HEK293 (cell line): ENCODE measurements at regions not wholly inside any gene's neighbourhood (a gene's known extent, or its start where the extent isn't known, plus 50 kb on each side); places are given as distances from the start of the nearest gene placed in this dataset.

Experiments used
- KLF10 ChIP-seq: fragments of 450-650 bp; IDR thresholded peaks from 2 replicates; pipeline ENCODE4 v1.5.1; 2018; ENCODE audit warnings: missing biosample characterization, mild to moderate bottlenecking, missing genetic modification characterization
- KLF16 ChIP-seq: fragments of 450-650 bp; formaldehyde crosslinking; IDR thresholded peaks from 2 replicates; pipeline ENCODE4 v1.5.1; 2017; ENCODE audit warnings: missing biosample characterization, missing genetic modification characterization
- REPIN1 ChIP-seq: fragments of 450-650 bp; formaldehyde crosslinking; IDR thresholded peaks from 2 replicates; pipeline ENCODE4 v1.5.1; 2017; ENCODE audit warnings: missing biosample characterization, missing genetic modification characterization, low read depth
- SETDB1 ChIP-seq: IDR thresholded peaks from one replicate; pipeline ENCODE4 v1.6.1; 2017; ENCODE audit warnings: mild to moderate bottlenecking, low read length, moderate library complexity, mixed read lengths; ENCODE audit not compliant: insufficient read length
- ZBTB7A ChIP-seq: fragments of 450-650 bp; formaldehyde crosslinking; IDR thresholded peaks from 2 replicates; pipeline ENCODE4 v1.5.1; 2016; ENCODE audit warnings: low read depth, missing biosample characterization, missing genetic modification characterization
- ZNF146 ChIP-seq: fragments of 450-650 bp; formaldehyde crosslinking; IDR thresholded peaks from 2 replicates; pipeline ENCODE4 v1.5.1; 2016; ENCODE audit warnings: missing biosample characterization, missing genetic modification characterization
- ZNF16 ChIP-seq: fragments of 450-650 bp; formaldehyde crosslinking; IDR thresholded peaks from 2 replicates; pipeline ENCODE4 v1.5.1; 2016; ENCODE audit warnings: low read depth, missing biosample characterization, missing genetic modification characterization
- ZNF335 ChIP-seq: fragments of 450-650 bp; formaldehyde crosslinking; conservative IDR thresholded peaks from 2 replicates; pipeline ENCODE4 v1.5.1; 2016; ENCODE audit warnings: missing biosample characterization, missing genetic modification characterization
- ZNF624 ChIP-seq: fragments of 450-650 bp; formaldehyde crosslinking; IDR thresholded peaks from 2 replicates; pipeline ENCODE4 v1.5.1; 2017; ENCODE audit warnings: missing biosample characterization, missing genetic modification characterization
- ZNF843 ChIP-seq: fragments of 450-650 bp; formaldehyde crosslinking; IDR thresholded peaks from 2 replicates; pipeline ENCODE4 v1.5.1; 2016; ENCODE audit warnings: missing biosample characterization, missing genetic modification characterization
- TF ChIP-seq, protein P1 (sequence below): fragments of 450-650 bp; formaldehyde crosslinking; IDR thresholded peaks from 2 replicates; pipeline ENCODE4 v1.5.1; 2016; ENCODE audit warnings: missing biosample characterization, missing genetic modification characterization
- TF ChIP-seq, protein P2 (sequence below): fragments of 450-650 bp; formaldehyde crosslinking; IDR thresholded peaks from 2 replicates; pipeline ENCODE4 v1.5.1; 2016; ENCODE audit warnings: missing biosample characterization, missing genetic modification characterization

DNA sequence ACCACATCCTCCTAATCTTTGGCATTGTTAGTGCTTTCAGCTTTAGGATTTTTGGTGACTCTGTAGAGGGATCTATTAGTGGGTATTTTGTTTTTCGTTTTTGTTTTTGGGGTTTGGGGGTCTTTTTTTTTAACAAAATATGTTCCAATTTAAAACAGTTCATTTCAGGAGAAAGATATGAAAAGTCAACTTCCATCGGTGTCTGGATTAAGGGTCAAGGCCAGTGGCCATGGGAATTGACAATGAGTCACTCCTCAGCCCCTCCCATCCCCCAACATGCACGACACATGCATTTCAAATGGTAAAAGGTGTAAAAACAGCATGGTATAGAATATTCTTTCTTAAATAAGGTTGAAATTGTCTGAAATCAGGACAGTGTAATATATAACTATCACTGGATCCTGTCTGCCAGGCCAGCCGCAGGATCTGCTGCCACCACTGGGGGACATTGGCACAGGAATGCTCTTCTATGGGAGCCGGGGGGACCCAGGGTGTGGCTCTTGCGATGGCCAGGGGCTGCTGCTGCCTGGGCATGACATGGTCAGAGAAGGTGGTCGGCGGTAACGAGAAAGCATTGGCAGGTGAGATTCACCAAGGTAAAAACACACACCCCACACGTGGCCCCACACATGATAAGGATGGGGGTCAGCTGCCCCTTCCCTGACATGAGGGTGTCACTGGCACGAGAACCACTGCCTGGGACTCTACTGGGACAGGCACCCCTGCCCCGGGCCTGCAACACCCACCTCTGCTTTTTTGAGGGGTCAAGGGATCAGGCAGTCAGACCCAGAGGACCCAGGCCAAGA, 126.2 kb upstream of the KCTD7 start:
- TF ChIP-seq KLF16 (tag by site-specific recombination) (no peak), ZNF146 (tag by site-specific recombination) (no peak), KLF10 (tag by site-specific recombination) (no peak), REPIN1 (no peak), ZNF16 (tag by site-specific recombination) (no peak), ZBTB7A (no peak), ZNF843 (tag by site-specific recombination) (no peak), ZNF335 (tag by site-specific recombination) (no peak), SETDB1 (no peak), ZNF624 (no peak)
- TF ChIP-seq, protein P1, sequence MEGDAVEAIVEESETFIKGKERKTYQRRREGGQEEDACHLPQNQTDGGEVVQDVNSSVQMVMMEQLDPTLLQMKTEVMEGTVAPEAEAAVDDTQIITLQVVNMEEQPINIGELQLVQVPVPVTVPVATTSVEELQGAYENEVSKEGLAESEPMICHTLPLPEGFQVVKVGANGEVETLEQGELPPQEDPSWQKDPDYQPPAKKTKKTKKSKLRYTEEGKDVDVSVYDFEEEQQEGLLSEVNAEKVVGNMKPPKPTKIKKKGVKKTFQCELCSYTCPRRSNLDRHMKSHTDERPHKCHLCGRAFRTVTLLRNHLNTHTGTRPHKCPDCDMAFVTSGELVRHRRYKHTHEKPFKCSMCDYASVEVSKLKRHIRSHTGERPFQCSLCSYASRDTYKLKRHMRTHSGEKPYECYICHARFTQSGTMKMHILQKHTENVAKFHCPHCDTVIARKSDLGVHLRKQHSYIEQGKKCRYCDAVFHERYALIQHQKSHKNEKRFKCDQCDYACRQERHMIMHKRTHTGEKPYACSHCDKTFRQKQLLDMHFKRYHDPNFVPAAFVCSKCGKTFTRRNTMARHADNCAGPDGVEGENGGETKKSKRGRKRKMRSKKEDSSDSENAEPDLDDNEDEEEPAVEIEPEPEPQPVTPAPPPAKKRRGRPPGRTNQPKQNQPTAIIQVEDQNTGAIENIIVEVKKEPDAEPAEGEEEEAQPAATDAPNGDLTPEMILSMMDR (tag by site-specific recombination): no peak
- TF ChIP-seq, protein P2, sequence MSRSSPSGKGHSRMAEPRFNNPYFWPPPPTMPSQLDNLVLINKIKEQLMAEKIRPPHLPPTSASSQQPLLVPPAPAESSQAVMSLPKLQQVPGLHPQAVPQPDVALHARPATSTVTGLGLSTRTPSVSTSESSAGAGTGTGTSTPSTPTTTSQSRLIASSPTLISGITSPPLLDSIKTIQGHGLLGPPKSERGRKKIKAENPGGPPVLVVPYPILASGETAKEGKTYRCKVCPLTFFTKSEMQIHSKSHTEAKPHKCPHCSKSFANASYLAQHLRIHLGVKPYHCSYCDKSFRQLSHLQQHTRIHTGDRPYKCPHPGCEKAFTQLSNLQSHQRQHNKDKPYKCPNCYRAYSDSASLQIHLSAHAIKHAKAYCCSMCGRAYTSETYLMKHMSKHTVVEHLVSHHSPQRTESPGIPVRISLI (tag by site-specific recombination): no peak
